ENCODE measurements at regions not wholly inside any gene's neighbourhood (a gene's known extent, or its start where the extent isn't known, plus 50 kb on each side); places are given as distances from the start of the nearest gene placed in this dataset.

GRCh38 chr6:42506070-42506469 is 54.3 kb upstream of the TRERF1 start:
- TF ChIP-seq FOSL2 (IDR thresholded peaks at IDR 0.05; ENCODE audit: borderline replicate concordance, low read depth) (no peak), EP300 (IDR thresholded peaks at IDR 0.05; ENCODE audit: borderline replicate concordance in 1 of 2, low read depth in 1 of 2, low read length in 1 of 2) (no peak), USF1 (IDR thresholded peaks at IDR 0.05; ENCODE audit: borderline replicate concordance, low read depth) (no peak), RFX5 (IDR thresholded peaks at IDR 0.05; ENCODE audit: low read length) (no peak), YY1 (IDR thresholded peaks at IDR 0.05; ENCODE audit: low read depth) (no peak)
- H3K9me3 ChIP-seq, result no peaks in the 10 kb centered on the region
- ChIA-PET POLR2A (no interaction called here), CTCF (interaction anchor here (1.2 to 1.7 kb wide), 3 partner anchors 16 to 196 kb away, joined by 3 to 8 read pairs (median 3); no protein-coding TSS in a partner anchor)
- H2AFZ ChIP-seq (ENCODE audit: low read depth), result no peak overlapping the region
- peak overlapping the region in 1 of 2 experiments; percentile 64; a peak in 2 of 4 replicates for H3K27ac ChIP-seq (ENCODE audit: low read depth in 2 of 2, low read length in 1 of 2)
- H3K4me1 ChIP-seq (ENCODE audit: control insufficient read depth in 1 of 2, insufficient read depth in 2 of 2, low read depth in 1 of 2, low read length in 1 of 2), result no peaks in the 10 kb centered on the region
- 89% methylated on average over 6 of the region's 6 CpGs for WGBS (ENCODE audit: low lambda C conversion rate)
- no peaks in the 10 kb centered on the region for H3K9me2 ChIP-seq
- no peak overlapping the region for H3K9ac ChIP-seq
- no peaks in the 10 kb centered on the region for H3K79me2 ChIP-seq (ENCODE audit: insufficient read depth)
- no peak for DNase-seq
- no peaks in the 10 kb centered on the region for H4K20me1 ChIP-seq (ENCODE audit: insufficient read depth)
- peaks cover 9% of the 10 kb centered on the region for H3F3A ChIP-seq (replicated peaks; ENCODE audit: insufficient read depth)
- no peaks in the 10 kb centered on the region for H3K36me3 ChIP-seq (replicated peaks in 1 of 2; ENCODE audit: control insufficient read depth in 1 of 2, insufficient read depth in 2 of 2, low read length in 1 of 2)
- no peak overlapping the region for H3K4me2 ChIP-seq
- no peaks in the 10 kb centered on the region for H3K27me3 ChIP-seq (ENCODE audit: insufficient read depth)
- H3K4me3 ChIP-seq (ENCODE audit: low read depth in 2 of 2, low read length in 1 of 2), result no peak overlapping the region

- no peak for DNase-seq
- Histone ChIP-seq H3K9ac (no peak overlapping the region), H3K27ac (ENCODE audit: low read depth in 2 of 2, low read length in 1 of 2) (peak overlapping the region in 1 of 2 experiments; percentile 64; a peak in 2 of 4 replicates), H3K4me1 (ENCODE audit: control insufficient read depth in 1 of 2, insufficient read depth in 2 of 2, low read depth in 1 of 2, low read length in 1 of 2) (no peaks in the 10 kb centered on the region), H3K4me3 (ENCODE audit: low read depth in 2 of 2, low read length in 1 of 2) (no peak overlapping the region), H4K20me1 (ENCODE audit: insufficient read depth) (no peaks in the 10 kb centered on the region), H3F3A (replicated peaks; ENCODE audit: insufficient read depth) (peaks cover 9% of the 10 kb centered on the region), H3K27me3 (ENCODE audit: insufficient read depth) (no peaks in the 10 kb centered on the region), H3K9me3 (no peaks in the 10 kb centered on the region), H3K79me2 (ENCODE audit: insufficient read depth) (no peaks in the 10 kb centered on the region), H2AFZ (ENCODE audit: low read depth) (no peak overlapping the region), H3K36me3 (replicated peaks in 1 of 2; ENCODE audit: control insufficient read depth in 1 of 2, insufficient read depth in 2 of 2, low read length in 1 of 2) (no peaks in the 10 kb centered on the region), H3K4me2 (no peak overlapping the region), H3K9me2 (no peaks in the 10 kb centered on the region)
- TF ChIP-seq FOSL2 (IDR thresholded peaks at IDR 0.05; ENCODE audit: borderline replicate concordance, low read depth) (peak; percentile 43; the same call in 1 of the 2 replicates), TEAD4 (IDR thresholded peaks at IDR 0.05; ENCODE audit: borderline replicate concordance, insufficient read depth) (no peak), PBX3 (IDR thresholded peaks at IDR 0.05) (0 out of 2 replicates have a peak, but pooled peaks have one; percentile 7)
- ChIA-PET POLR2A (no interaction called here), CTCF (interaction anchor here (1.0 to 1.7 kb wide), 3 partner anchors 26 to 166 kb away, joined by 3 to 8 read pairs (median 3); no protein-coding TSS in a partner anchor)
- WGBS (ENCODE audit: low lambda C conversion rate), result 19% methylated on average over 1 of the region's 1 CpG
These were observed 53.6 kb upstream of the TRERF1 start for GRCh38 chr6:42505385-42505718.

GRCh38 chr6:42503894-42504293 is 52.2 kb upstream of the TRERF1 start:
- H2AFZ ChIP-seq (ENCODE audit: low read depth), result no peak overlapping the region
- H3K4me3 ChIP-seq (ENCODE audit: low read depth in 2 of 2, low read length in 1 of 2), result no peak overlapping the region
- no peak for DNase-seq
- H3F3A ChIP-seq (replicated peaks; ENCODE audit: insufficient read depth), result peaks cover 9% of the 10 kb centered on the region
- no peaks in the 10 kb centered on the region for H3K27me3 ChIP-seq (ENCODE audit: insufficient read depth)
- 97% methylated on average over 3 of the region's 3 CpGs for WGBS (ENCODE audit: low lambda C conversion rate)
- no peaks in the 10 kb centered on the region for H3K9me2 ChIP-seq
- no peaks in the 10 kb centered on the region for H3K79me2 ChIP-seq (ENCODE audit: insufficient read depth)
- POLR2A ChIA-PET, result no interaction called here
- H3K36me3 ChIP-seq (replicated peaks in 1 of 2; ENCODE audit: control insufficient read depth in 1 of 2, insufficient read depth in 2 of 2, low read length in 1 of 2), result no peaks in the 10 kb centered on the region
- no peaks in the 10 kb centered on the region for H3K9me3 ChIP-seq
- H3K9ac ChIP-seq, result no peak overlapping the region
- CTCF ChIA-PET, result no interaction called here
- H3K27ac ChIP-seq (ENCODE audit: low read depth in 2 of 2, low read length in 1 of 2), result no peak overlapping the region
- no peaks in the 10 kb centered on the region for H4K20me1 ChIP-seq (ENCODE audit: insufficient read depth)
- no peak overlapping the region for H3K4me2 ChIP-seq
- TF ChIP-seq USF1 (IDR thresholded peaks at IDR 0.05; ENCODE audit: borderline replicate concordance, low read depth) (no peak), MXI1 (IDR thresholded peaks at IDR 0.05; ENCODE audit: low read depth, low read length) (no peak), GABPA (IDR thresholded peaks at IDR 0.05; ENCODE audit: low read depth) (no peak), MEF2A (IDR thresholded peaks at IDR 0.05; ENCODE audit: borderline replicate concordance, low read depth) (no peak)
- no peaks in the 10 kb centered on the region for H3K4me1 ChIP-seq (ENCODE audit: control insufficient read depth in 1 of 2, insufficient read depth in 2 of 2, low read depth in 1 of 2, low read length in 1 of 2)
